CD4-positive, alpha-beta T cell (primary cell): ENCODE measurements at regions not wholly inside any gene's neighbourhood (a gene's known extent, or its start where the extent isn't known, plus 50 kb on each side); places are given as distances from the start of the nearest gene placed in this dataset.

Experiments
- ATAC-seq: fragments of 200-7000 bp; cut with Tn5 transposase; one replicate; pipeline ENCODE4 v1.10.0; 2022; ENCODE audit warnings: mild to moderate bottlenecking; ENCODE audit not compliant: poor library complexity
- CTCF ChIA-PET: fragments of 350-600 bp; sonication (Branson Sonifier 250); formaldehyde crosslinking; loops from one replicate; lab custom pipeline; 2021; ENCODE audit warnings: antibody characterized with exemption, inconsistent platforms; lab: Charles Lee
- POLR2A ChIA-PET: fragments of 350-600 bp; sonication (Branson Sonifier 250); formaldehyde crosslinking; loops from one replicate; lab custom pipeline; 2021; ENCODE audit warnings: antibody characterized with exemption, inconsistent platforms; lab: Charles Lee
- DNase-seq, 14 experiments: peaks; one replicate each; pipeline ENCODE4 v3.0.0-alpha.2; 2013 to 2020; ENCODE audit warnings: mixed read lengths in 2 of 14
- H3K27ac ChIP-seq, 2 donors: one replicate each; pipeline versions ENCODE4 v1.5.1 to v1.7.0; 2013; ENCODE audit warnings: low read length in 2 of 2, low read depth in 1 of 2, mild to moderate bottlenecking in 1 of 2
- H3K27me3 ChIP-seq, 2 experiments: 1 replicate in 1 of 2; 2 replicates in 1 of 2; pipeline versions ENCODE4 v1.6.1 to v1.7.0; 2013; ENCODE audit warnings: low read length in 2 of 2, control low read depth in 1 of 2, mild to moderate bottlenecking in 1 of 2, moderate library complexity in 1 of 2; ENCODE audit not compliant: insufficient read depth in 2 of 2, control insufficient read depth in 1 of 2
- H3K36me3 ChIP-seq: one replicate; pipeline ENCODE4 v1.6.1; 2013; ENCODE audit warnings: low read length, control low read depth; ENCODE audit not compliant: insufficient read depth
- H3K4me1 ChIP-seq: one replicate; pipeline ENCODE4 v1.6.1; 2013; ENCODE audit warnings: low read length, control low read depth; ENCODE audit not compliant: insufficient read depth
- H3K4me3 ChIP-seq: one replicate; pipeline ENCODE4 v1.5.1; 2013; ENCODE audit warnings: mild to moderate bottlenecking, low read length, moderate library complexity
- H3K9me3 ChIP-seq, 2 experiments: 1 replicate in 1 of 2; 2 replicates in 1 of 2; pipeline versions ENCODE4 v1.6.1 to v1.7.0; 2013; ENCODE audit warnings: low read length in 2 of 2, mild to moderate bottlenecking in 2 of 2, control low read depth in 1 of 2, moderate library complexity in 1 of 2; ENCODE audit not compliant: control insufficient read depth in 1 of 2, insufficient read depth in 1 of 2
- H3K27ac Mint-ChIP-seq: one replicate; pipeline ENCODE4 v1.8.0; 2020; ENCODE audit warnings: mixed read lengths
- H3K27me3 Mint-ChIP-seq: one replicate; pipeline ENCODE4 v1.8.0; 2021; ENCODE audit warnings: mixed read lengths
- H3K36me3 Mint-ChIP-seq: one replicate; pipeline ENCODE4 v1.8.0; 2021; ENCODE audit warnings: low read depth, mixed read lengths
- H3K4me1 Mint-ChIP-seq: one replicate; pipeline ENCODE4 v1.8.0; 2021; ENCODE audit warnings: low read depth, mixed read lengths
- H3K4me3 Mint-ChIP-seq: one replicate; pipeline ENCODE4 v1.8.0; 2020; ENCODE audit warnings: mild to moderate bottlenecking, mixed read lengths
- H3K9me3 Mint-ChIP-seq: one replicate; pipeline ENCODE4 v1.8.0; 2020; ENCODE audit warnings: mixed read lengths
- CTCF ChIP-seq: fragments of 200-600 bp; IDR thresholded peaks from one replicate; pipeline ENCODE4 v1.8.0; 2022; ENCODE audit warnings: antibody characterized with exemption, mild to moderate bottlenecking
- intact Hi-C, 2 experiments: fragments of 100-400 bp; cut with DNase I in 1 of 2; cut with micrococcal nuclease in 1 of 2; formaldehyde crosslinking; loops; one replicate each; pipeline versions ENCODE4 v1.15.1 to v1.9.0; 2023 to 2025; cut with DNase I, micrococcal nuclease

- H3K9me3 Mint-ChIP-seq: no peaks in the 10 kb centered on the region
- H3K4me1 Mint-ChIP-seq: no peaks in the 10 kb centered on the region
- no peaks in the 10 kb centered on the region for H3K4me1 ChIP-seq
- ATAC-seq (no peak), DNase-seq (no peak)
- CTCF ChIA-PET: no interaction called here
- H3K27me3 Mint-ChIP-seq: no peaks in the 10 kb centered on the region
- no peaks in the 10 kb centered on the region for H3K9me3 ChIP-seq
- H3K36me3 Mint-ChIP-seq: no peaks in the 10 kb centered on the region
- POLR2A ChIA-PET: no interaction called here
- H3K27ac ChIP-seq: no peak overlapping the region
- no peak overlapping the region for H3K4me3 ChIP-seq
- no peak for TF ChIP-seq CTCF
- no peaks in the 10 kb centered on the region for H3K27me3 ChIP-seq
- no peaks in the 10 kb centered on the region for H3K36me3 ChIP-seq
- no peak overlapping the region for H3K4me3 Mint-ChIP-seq
- intact Hi-C loops: no loop called here
- H3K27ac Mint-ChIP-seq: no peak overlapping the region
Measured at GRCh38 chr21:25330266-25330665, 277.0 kb downstream of the MRPL39 start.

- H3K9me3 ChIP-seq: no peaks in the 10 kb centered on the region
- no peak overlapping the region for H3K27ac Mint-ChIP-seq
- intact Hi-C loops: no loop called here
- no peak overlapping the region for H3K4me3 ChIP-seq
- H3K4me1 ChIP-seq: no peaks in the 10 kb centered on the region
- H3K27ac ChIP-seq: no peak overlapping the region
- no peaks in the 10 kb centered on the region for H3K27me3 ChIP-seq
- H3K36me3 ChIP-seq: no peaks in the 10 kb centered on the region
- no peak for TF ChIP-seq CTCF
- H3K4me1 Mint-ChIP-seq: no peaks in the 10 kb centered on the region
- no peak overlapping the region for H3K4me3 Mint-ChIP-seq
- no peaks in the 10 kb centered on the region for H3K36me3 Mint-ChIP-seq
- CTCF ChIA-PET: no interaction called here
- no peaks in the 10 kb centered on the region for H3K9me3 Mint-ChIP-seq
- POLR2A ChIA-PET: no interaction called here
- DNase-seq (no peak), ATAC-seq (no peak)
- H3K27me3 Mint-ChIP-seq: no peaks in the 10 kb centered on the region
Measured at GRCh38 chr21:25329227-25329825, 278.0 kb downstream of the MRPL39 start.

- Mint-ChIP-seq H3K4me3 (no peak overlapping the region), H3K27me3 (no peaks in the 10 kb centered on the region), H3K36me3 (no peaks in the 10 kb centered on the region), H3K27ac (no peak overlapping the region), H3K9me3 (no peaks in the 10 kb centered on the region), H3K4me1 (no peaks in the 10 kb centered on the region)
- H3K4me1 ChIP-seq: no peaks in the 10 kb centered on the region
- H3K27ac ChIP-seq: no peak overlapping the region
- no peak overlapping the region for H3K4me3 ChIP-seq
- no peaks in the 10 kb centered on the region for H3K36me3 ChIP-seq
- no peak for TF ChIP-seq CTCF
- DNase-seq (no peak), ATAC-seq (no peak)
- CTCF ChIA-PET: no interaction called here
- H3K9me3 ChIP-seq: no peaks in the 10 kb centered on the region
- intact Hi-C loops: no loop called here
- no peaks in the 10 kb centered on the region for H3K27me3 ChIP-seq
- POLR2A ChIA-PET: no interaction called here
Measured at GRCh38 chr21:25328736-25329135, 278.5 kb downstream of the MRPL39 start.
